ENCODE measurements at regions not wholly inside any gene's neighbourhood (a gene's known extent, or its start where the extent isn't known, plus 50 kb on each side); places are given as distances from the start of the nearest gene placed in this dataset.

- Histone ChIP-seq H4K8ac (ENCODE audit: low read depth, low read length) (no peak overlapping the region), H4K5ac (ENCODE audit: low read length) (no peak overlapping the region), H2BK5ac (ENCODE audit: low read length) (no peak overlapping the region), H2BK120ac (ENCODE audit: low read depth, low read length) (no peak overlapping the region), H3K18ac (ENCODE audit: low read length) (no peak overlapping the region), H3K23ac (ENCODE audit: low read length) (no peak overlapping the region), H3K27ac (ENCODE audit: low read depth, low read length) (no peak overlapping the region), H2BK15ac (replicated peaks; ENCODE audit: low read depth) (no peak overlapping the region), H3K79me1 (ENCODE audit: low read length) (no peaks in the 10 kb centered on the region), H3K4me2 (ENCODE audit: low read length) (no peak overlapping the region), H3K9ac (ENCODE audit: low read length) (no peak overlapping the region), H3K56ac (ENCODE audit: low read length) (no peak overlapping the region), H3K4me1 (ENCODE audit: control insufficient read depth, low read depth, low read length) (no peaks in the 10 kb centered on the region), H3K27me3 (ENCODE audit: insufficient read depth, low read length, poor library complexity) (no peaks in the 10 kb centered on the region), H2AK5ac (ENCODE audit: low read length) (no peak overlapping the region), H3K4me3 (ENCODE audit: low read length) (no peak overlapping the region), H3K36me3 (ENCODE audit: control insufficient read depth, insufficient read depth, low read length) (no peaks in the 10 kb centered on the region), H3K4ac (ENCODE audit: low read depth, low read length) (no peak overlapping the region), H3K79me2 (ENCODE audit: control insufficient read depth, insufficient read depth, low read length) (no peaks in the 10 kb centered on the region)
- DNase-seq = no peak
- WGBS (ENCODE audit: extremely low coverage, insufficient coverage, low lambda C conversion rate) = 100% methylated on average over 1 of the region's 1 CpG
Observed at GRCh38 chr6:56407883-56408410, 160.6 kb upstream of the COL21A1 start.

DNA sequence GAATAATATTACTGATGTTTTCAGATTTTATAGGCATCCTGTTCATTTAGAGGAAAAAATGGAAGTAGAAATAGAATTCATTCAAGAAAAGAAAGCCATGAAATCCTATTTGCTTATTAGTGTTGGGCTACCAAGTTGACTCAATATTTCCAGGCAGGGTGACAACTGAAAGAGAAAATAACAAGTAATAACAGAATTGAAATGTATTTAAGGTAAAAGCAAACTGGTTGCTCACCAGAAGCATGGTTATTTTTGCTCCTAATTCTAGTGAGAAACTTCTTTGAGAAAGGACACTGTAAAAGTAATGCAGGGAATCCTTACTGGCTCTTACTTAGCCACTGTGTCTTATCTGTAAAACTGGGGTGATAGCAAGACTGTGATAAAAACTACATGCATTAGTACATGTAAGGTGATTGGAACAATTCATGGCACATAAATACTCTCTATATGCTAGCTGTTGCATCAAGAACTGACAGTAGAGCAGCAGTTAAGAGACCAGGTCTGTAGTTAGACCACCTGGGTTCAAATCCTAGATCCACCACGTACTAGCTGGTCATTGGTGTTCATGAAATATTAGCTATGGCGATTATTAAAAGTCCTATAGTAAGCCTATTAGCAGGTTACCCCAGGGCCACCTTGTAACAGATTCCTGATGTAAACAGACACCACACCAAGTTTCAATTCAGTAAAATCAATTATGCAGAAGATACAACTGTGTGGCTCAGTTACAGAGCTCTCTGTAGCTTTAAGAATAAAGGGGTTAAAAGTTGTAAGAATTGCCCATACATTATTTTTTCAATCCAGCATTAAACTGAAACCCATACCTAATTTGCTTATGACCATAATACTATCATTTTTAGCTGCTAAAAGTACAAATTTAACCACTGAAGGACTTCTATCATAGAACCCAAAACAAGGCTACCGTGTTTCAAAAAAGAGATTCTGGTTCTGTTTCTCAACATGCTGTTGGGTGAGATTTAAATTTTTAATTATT, 159.2 kb upstream of the COL21A1 start:
- no peaks in the 10 kb centered on the region for H3K4me1 ChIP-seq (ENCODE audit: control insufficient read depth, low read depth, low read length)

GRCh38 chr6:56404599-56404998, 157.2 kb upstream of the COL21A1 start:
- no CpG with 5 or more reads among the region's 2 CpGs for WGBS (ENCODE audit: extremely low coverage, insufficient coverage, low lambda C conversion rate)
- no peak overlapping the region for H2AK5ac ChIP-seq (ENCODE audit: low read length)
- H3K4me3 ChIP-seq (ENCODE audit: low read length) = no peak overlapping the region
- H3K4me2 ChIP-seq (ENCODE audit: low read length) = no peak overlapping the region
- H3K79me2 ChIP-seq (ENCODE audit: control insufficient read depth, insufficient read depth, low read length) = no peaks in the 10 kb centered on the region
- H3K4me1 ChIP-seq (ENCODE audit: control insufficient read depth, low read depth, low read length) = no peaks in the 10 kb centered on the region
- no peaks in the 10 kb centered on the region for H3K36me3 ChIP-seq (ENCODE audit: control insufficient read depth, insufficient read depth, low read length)
- no peak overlapping the region for H2BK120ac ChIP-seq (ENCODE audit: low read depth, low read length)
- H2BK5ac ChIP-seq (ENCODE audit: low read length) = no peak overlapping the region
- no peak overlapping the region for H3K9ac ChIP-seq (ENCODE audit: low read length)
- H3K4ac ChIP-seq (ENCODE audit: low read depth, low read length) = no peak overlapping the region
- no peak overlapping the region for H4K5ac ChIP-seq (ENCODE audit: low read length)
- H3K56ac ChIP-seq (ENCODE audit: low read length) = no peak overlapping the region
- H3K18ac ChIP-seq (ENCODE audit: low read length) = no peak overlapping the region
- no peak overlapping the region for H3K27ac ChIP-seq (ENCODE audit: low read depth, low read length)
- H3K27me3 ChIP-seq (ENCODE audit: insufficient read depth, low read length, poor library complexity) = no peaks in the 10 kb centered on the region
- no peak overlapping the region for H2BK15ac ChIP-seq (replicated peaks; ENCODE audit: low read depth)
- no peak overlapping the region for H4K8ac ChIP-seq (ENCODE audit: low read depth, low read length)
- no peaks in the 10 kb centered on the region for H3K79me1 ChIP-seq (ENCODE audit: low read length)
- no peak overlapping the region for H3K23ac ChIP-seq (ENCODE audit: low read length)
- DNase-seq = no peak

More for the DNA sequence above, 159.2 kb upstream of the COL21A1 start:
- Histone ChIP-seq H2BK5ac (ENCODE audit: low read length) (no peak overlapping the region), H3K36me3 (ENCODE audit: control insufficient read depth, insufficient read depth, low read length) (no peaks in the 10 kb centered on the region), H3K79me2 (ENCODE audit: control insufficient read depth, insufficient read depth, low read length) (no peaks in the 10 kb centered on the region), H3K79me1 (ENCODE audit: low read length) (no peaks in the 10 kb centered on the region), H4K8ac (ENCODE audit: low read depth, low read length) (no peak overlapping the region), H3K23ac (ENCODE audit: low read length) (no peak overlapping the region), H4K5ac (ENCODE audit: low read length) (no peak overlapping the region), H3K27ac (ENCODE audit: low read depth, low read length) (no peak overlapping the region), H3K4ac (ENCODE audit: low read depth, low read length) (no peak overlapping the region), H3K27me3 (ENCODE audit: insufficient read depth, low read length, poor library complexity) (no peaks in the 10 kb centered on the region), H2BK15ac (replicated peaks; ENCODE audit: low read depth) (no peak overlapping the region), H3K4me2 (ENCODE audit: low read length) (no peak overlapping the region), H2BK120ac (ENCODE audit: low read depth, low read length) (no peak overlapping the region), H3K4me3 (ENCODE audit: low read length) (no peak overlapping the region), H3K9ac (ENCODE audit: low read length) (no peak overlapping the region), H3K56ac (ENCODE audit: low read length) (no peak overlapping the region), H3K18ac (ENCODE audit: low read length) (no peak overlapping the region), H2AK5ac (ENCODE audit: low read length) (no peak overlapping the region)
- no peak for DNase-seq
- WGBS (ENCODE audit: extremely low coverage, insufficient coverage, low lambda C conversion rate) = no CpG with 5 or more reads among the region's 3 CpGs

DNA sequence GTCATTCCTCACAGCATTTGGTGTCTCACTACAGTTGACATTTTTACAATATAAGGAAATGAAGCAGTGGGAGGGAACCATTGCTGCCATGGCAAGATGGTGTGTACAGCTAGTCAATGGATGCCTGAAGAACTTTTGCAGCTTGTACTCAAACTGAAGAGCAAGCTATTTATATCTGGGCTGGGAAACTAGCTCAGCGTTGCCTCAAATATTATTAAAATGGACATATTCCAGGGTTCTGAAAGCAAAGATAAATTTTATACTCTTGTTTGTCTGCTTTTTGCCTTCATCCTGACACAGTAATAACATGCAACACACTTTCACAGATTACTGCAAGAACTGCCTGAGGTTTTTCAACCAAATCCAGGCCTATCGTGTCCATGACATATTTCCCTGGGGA, 156.4 kb upstream of the COL21A1 start:
- no peaks in the 10 kb centered on the region for H3K79me2 ChIP-seq (ENCODE audit: control insufficient read depth, insufficient read depth, low read length)
- H4K8ac ChIP-seq (ENCODE audit: low read depth, low read length) = no peak overlapping the region
- H3K79me1 ChIP-seq (ENCODE audit: low read length) = no peaks in the 10 kb centered on the region
- no CpG with 5 or more reads among the region's 2 CpGs for WGBS (ENCODE audit: extremely low coverage, insufficient coverage, low lambda C conversion rate)
- no peak overlapping the region for H2BK120ac ChIP-seq (ENCODE audit: low read depth, low read length)
- no peak overlapping the region for H2BK5ac ChIP-seq (ENCODE audit: low read length)
- no peak overlapping the region for H2AK5ac ChIP-seq (ENCODE audit: low read length)
- no peak overlapping the region for H3K18ac ChIP-seq (ENCODE audit: low read length)
- H3K27ac ChIP-seq (ENCODE audit: low read depth, low read length) = no peak overlapping the region
- H3K4me2 ChIP-seq (ENCODE audit: low read length) = no peak overlapping the region
- no peak overlapping the region for H3K9ac ChIP-seq (ENCODE audit: low read length)
- no peaks in the 10 kb centered on the region for H3K4me1 ChIP-seq (ENCODE audit: control insufficient read depth, low read depth, low read length)
- no peaks in the 10 kb centered on the region for H3K36me3 ChIP-seq (ENCODE audit: control insufficient read depth, insufficient read depth, low read length)
- no peak overlapping the region for H3K4ac ChIP-seq (ENCODE audit: low read depth, low read length)
- H3K56ac ChIP-seq (ENCODE audit: low read length) = no peak overlapping the region
- H3K27me3 ChIP-seq (ENCODE audit: insufficient read depth, low read length, poor library complexity) = no peaks in the 10 kb centered on the region
- H2BK15ac ChIP-seq (replicated peaks; ENCODE audit: low read depth) = no peak overlapping the region
- DNase-seq = no peak
- H3K4me3 ChIP-seq (ENCODE audit: low read length) = no peak overlapping the region
- no peak overlapping the region for H3K23ac ChIP-seq (ENCODE audit: low read length)
- H4K5ac ChIP-seq (ENCODE audit: low read length) = no peak overlapping the region

- H3K56ac ChIP-seq (ENCODE audit: low read length) = no peak overlapping the region
- H2AK5ac ChIP-seq (ENCODE audit: low read length) = no peak overlapping the region
- H3K79me2 ChIP-seq (ENCODE audit: control insufficient read depth, insufficient read depth, low read length) = no peaks in the 10 kb centered on the region
- H3K4me1 ChIP-seq (ENCODE audit: control insufficient read depth, low read depth, low read length) = no peaks in the 10 kb centered on the region
- no CpG with 5 or more reads among the region's 1 CpG for WGBS (ENCODE audit: extremely low coverage, insufficient coverage, low lambda C conversion rate)
- H3K23ac ChIP-seq (ENCODE audit: low read length) = no peak overlapping the region
- no peak overlapping the region for H4K8ac ChIP-seq (ENCODE audit: low read depth, low read length)
- no peak overlapping the region for H3K9ac ChIP-seq (ENCODE audit: low read length)
- H3K4ac ChIP-seq (ENCODE audit: low read depth, low read length) = no peak overlapping the region
- H3K4me3 ChIP-seq (ENCODE audit: low read length) = no peak overlapping the region
- no peak overlapping the region for H2BK15ac ChIP-seq (replicated peaks; ENCODE audit: low read depth)
- no peaks in the 10 kb centered on the region for H3K79me1 ChIP-seq (ENCODE audit: low read length)
- no peak overlapping the region for H2BK5ac ChIP-seq (ENCODE audit: low read length)
- no peaks in the 10 kb centered on the region for H3K27me3 ChIP-seq (ENCODE audit: insufficient read depth, low read length, poor library complexity)
- no peak overlapping the region for H3K18ac ChIP-seq (ENCODE audit: low read length)
- H3K36me3 ChIP-seq (ENCODE audit: control insufficient read depth, insufficient read depth, low read length) = no peaks in the 10 kb centered on the region
- no peak for DNase-seq
- H3K27ac ChIP-seq (ENCODE audit: low read depth, low read length) = no peak overlapping the region
- H3K4me2 ChIP-seq (ENCODE audit: low read length) = no peak overlapping the region
- no peak overlapping the region for H2BK120ac ChIP-seq (ENCODE audit: low read depth, low read length)
- H4K5ac ChIP-seq (ENCODE audit: low read length) = no peak overlapping the region
Observed at GRCh38 chr6:56401477-56402070, 154.2 kb upstream of the COL21A1 start.

All from mesendoderm (in vitro differentiated cells).